GM19467 (cell line): ENCODE measurements at regions not wholly inside any gene's neighbourhood (a gene's known extent, or its start where the extent isn't known, plus 50 kb on each side); places are given as distances from the start of the nearest gene placed in this dataset.
"Not testable (repeated sequence)": the region's sequence is repeated elsewhere in the genome, so short reads cannot be mapped to it uniquely, and the experiment has no call there.

Experiments
- ATAC-seq: cut with Tn5 transposase; IDR thresholded peaks from one replicate; pipeline ENCODE4 v1.9.1; 2021; ENCODE audit warnings: mild to moderate bottlenecking, moderate library complexity; ENCODE audit not compliant: unreplicated experiment

DNA sequence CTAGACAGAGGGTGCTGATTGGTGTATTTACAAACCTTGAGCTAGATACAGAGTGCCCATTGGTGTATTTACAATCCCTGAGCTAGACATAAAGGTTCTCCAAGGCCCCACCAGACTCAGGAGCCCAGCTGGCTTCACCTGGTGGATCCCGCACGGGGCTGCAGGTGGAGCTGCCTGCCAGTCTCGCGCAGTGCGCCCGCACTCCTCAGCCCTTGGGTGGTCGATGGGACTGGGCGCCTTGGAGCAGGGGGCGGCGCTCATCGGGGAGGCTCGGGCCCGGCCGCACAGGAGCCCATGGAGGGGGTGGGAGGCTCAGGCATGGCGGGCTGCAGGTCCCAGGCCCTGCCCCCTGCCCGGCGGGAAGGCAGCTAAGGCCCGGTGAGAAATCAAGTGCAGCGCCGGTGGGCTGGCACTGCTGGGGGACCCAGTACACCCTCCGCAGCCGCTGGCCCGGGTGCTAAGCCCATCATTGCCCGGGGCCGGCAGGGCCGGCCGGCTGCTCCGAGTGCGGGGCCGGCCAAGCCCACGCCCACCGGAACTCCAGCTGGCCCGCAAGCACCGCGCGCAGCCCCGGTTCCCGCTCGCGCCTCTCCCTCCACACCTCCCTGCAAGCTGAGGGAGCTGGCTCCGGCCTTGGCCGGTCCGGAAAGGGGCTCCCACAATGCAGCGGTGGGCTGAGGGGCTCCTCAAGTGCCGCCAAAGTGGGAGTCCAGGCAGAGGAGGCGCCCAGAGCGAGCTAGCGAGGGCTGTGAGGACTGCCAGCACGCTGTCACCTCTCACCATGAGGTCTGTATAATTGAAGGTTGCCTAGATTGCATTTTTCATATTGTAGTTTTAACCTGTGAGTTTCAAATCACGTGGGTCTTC is 765.4 kb downstream of the TAF11L14 start:
- not testable (repeated sequence) for ATAC-seq

DNA sequence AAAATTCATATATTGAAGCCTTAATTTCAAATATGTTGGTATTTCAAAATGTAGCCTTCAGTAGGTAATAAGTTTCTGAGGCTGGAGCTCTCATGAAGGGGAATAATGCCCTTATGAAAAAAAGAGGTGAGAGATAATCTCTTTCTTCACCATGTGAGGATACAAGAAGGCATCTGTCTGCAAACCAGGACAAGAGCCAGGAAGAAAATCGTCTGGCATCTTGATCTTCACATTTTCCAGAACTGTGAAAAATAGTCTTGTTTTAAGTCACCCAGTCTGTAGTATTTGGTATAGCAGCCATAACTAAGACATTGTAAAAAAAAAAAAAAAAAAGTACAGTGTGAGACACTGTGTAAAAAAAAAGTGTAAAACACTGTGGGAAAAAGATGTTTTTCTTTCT is 768.9 kb downstream of the TAF11L14 start:
- ATAC-seq = no peak

DNA sequence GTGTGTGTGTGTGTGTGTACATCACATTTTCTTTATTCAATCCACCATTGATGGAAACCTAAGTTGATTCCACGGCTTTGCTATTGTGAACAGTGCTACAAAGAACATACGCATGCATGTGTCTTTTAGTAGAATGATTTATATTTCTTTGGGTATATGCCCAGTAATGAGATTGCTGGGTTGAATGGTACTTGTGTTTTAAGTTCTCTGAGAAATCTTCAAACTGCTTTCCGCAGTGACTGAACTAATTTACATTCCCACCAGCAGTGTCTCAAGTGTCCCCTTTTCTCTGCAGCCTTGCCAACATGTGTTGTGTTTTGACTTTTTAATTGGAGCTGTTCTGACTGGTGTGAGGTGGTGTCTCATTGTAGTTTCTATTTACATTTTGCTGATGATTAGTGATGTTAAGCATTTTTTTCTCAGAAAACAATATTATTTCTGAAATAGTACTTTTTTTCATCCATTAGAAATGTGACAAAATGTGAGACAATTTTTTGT is 769.7 kb downstream of the TAF11L14 start:
- ATAC-seq = no peak

DNA sequence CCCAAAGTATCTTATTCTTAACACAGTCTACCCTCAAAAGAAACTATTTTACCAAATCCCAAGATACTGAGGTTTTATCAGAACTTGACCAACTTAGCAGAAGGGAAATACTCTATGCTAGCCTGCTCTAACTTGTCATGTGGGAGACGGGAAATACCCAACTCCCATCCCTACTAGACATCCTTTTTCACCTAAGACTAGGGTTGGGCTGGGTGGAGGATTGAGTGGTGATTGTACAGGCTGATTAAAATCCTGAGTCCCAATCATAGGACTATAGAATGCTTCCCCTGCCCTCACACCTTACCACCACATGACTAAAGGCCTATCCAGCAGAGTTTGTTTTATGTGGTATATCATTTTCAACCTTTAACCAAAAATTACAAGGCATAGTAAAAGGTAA is 786.5 kb downstream of the TAF11L14 start:
- ATAC-seq = no peak

DNA sequence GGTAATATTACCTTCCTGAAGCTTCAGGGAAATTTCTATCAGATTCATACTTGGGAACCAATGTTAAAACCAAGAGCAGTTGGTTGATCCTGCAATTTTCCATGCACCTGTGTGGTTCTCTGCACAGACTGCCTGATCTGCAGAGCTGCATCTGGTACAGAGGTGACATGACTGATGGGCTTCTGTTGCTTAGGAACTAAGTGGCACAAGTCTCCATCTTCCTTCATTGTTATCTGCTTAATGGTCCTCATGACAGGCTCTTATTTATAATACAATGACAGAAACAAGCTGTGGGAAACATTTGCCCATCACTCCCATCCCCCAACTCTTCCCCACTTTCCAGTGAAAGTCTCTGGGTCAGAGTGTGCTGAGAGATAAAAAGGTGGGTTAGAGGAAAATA is 799.1 kb downstream of the TAF11L14 start:
- ATAC-seq = no peak

DNA sequence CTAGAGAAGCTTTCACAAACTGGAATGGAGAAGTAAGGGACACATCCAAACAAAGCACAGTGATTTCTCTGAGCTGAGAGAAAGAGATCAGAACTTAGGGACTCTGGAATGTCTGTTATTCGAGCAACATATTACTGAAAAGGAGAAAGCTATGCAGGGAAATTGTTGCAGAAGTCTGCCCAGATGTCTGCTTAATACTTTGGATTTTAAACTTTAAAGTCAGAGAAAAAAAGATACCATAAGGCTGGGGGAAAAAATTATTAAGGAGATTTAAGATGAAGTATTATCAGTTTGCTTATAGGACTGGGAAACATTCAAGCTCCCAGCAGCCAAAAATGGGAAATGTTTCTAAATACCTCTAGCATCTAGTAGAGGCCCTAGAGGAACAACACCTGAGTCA is 803.9 kb downstream of the TAF11L14 start:
- ATAC-seq = no peak

DNA sequence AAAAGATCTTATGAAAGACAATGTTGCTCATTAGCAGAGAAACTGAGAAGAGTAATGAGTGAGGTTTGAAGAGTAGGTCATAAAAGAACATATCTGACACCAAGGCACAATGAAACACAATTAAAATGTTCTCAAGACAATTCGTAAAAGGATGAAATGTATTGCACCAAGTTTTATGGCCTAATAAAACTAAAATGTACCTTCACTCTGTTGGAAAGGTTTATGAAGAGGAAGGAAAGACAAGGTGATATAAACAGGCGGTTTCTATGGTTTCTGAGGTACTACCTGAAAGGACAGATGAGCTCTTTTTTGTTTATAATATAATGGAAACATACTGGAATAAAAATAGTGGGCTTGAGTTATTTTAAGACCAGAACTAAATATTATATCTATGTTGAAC is 821.3 kb downstream of the TAF11L14 start:
- no peak for ATAC-seq

DNA sequence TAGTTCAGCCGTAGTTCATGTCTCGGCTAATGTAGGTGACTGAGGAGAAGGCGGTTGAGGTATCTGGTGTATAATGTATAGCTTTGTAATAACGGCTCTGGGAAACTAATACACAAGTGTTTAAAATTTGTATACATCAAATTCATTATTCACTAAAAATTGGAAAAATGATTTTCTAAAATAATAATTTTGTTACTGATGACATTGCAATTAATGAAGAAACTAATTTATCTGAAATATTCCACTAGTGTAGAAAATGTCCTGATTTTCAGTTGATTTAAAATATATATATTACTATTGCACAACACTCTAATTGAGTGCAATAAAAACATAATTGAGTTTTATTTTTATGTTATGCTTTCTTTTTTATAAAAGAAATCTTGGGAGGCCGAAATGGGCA is 823.0 kb downstream of the TAF11L14 start:
- no peak for ATAC-seq

DNA sequence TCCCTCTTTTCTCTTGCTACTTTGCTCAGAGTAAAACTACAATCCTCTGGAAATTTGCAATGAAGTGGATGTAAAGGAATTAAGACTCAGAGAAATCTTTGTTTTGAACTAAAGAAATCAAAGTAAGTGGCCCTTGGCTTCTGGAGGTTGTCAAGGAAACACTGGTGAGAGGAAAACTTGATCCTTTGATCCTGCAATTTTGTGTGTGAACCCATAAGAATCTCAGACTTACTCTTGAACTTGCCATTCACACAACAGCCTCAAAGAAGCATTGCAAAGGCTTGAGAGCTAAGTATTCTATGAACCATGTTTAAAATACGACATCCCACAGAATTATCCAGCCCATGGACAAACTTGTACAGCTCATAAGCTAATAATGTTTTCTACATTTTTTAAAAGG is 827.5 kb downstream of the TAF11L14 start:
- ATAC-seq = no peak

DNA sequence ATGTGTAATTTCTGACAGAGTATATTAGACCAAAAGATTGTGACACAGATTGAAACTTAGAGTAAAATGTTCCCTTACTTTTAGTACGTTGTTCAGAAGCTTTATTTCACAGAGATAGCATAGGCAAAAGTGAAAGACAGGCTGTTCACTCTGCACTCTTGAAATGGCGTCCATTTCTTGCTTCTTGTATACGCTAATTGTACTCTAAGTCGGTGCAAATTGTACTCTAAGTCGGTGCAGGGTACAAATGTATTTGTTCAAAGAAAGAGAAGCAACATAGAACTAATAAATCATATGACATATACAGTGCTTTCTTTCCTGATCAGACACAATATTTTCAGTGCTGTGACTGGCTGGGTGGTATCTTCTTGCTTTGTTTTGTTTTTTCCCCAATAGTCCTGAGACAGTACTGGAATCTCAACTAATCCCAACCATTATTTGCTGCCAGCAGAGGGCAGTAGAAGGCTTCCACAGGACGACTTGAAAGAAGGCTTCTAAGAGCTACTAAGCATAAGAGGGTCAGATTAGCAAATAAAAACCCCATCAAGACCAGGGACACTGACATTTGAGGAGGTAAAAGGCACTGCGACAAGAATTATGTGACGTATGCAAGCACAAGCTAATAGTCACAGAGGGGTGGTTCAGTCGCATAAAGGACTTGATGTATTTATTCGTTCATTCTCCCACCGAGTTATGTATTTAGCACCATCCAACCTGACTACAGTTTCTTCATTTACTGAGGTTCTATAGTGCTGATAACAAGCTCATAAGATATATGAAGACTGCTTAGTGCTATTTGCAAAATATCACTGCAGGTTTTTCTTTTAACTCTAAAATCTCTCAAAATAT is 831.8 kb downstream of the TAF11L14 start:
- ATAC-seq = no peak

DNA sequence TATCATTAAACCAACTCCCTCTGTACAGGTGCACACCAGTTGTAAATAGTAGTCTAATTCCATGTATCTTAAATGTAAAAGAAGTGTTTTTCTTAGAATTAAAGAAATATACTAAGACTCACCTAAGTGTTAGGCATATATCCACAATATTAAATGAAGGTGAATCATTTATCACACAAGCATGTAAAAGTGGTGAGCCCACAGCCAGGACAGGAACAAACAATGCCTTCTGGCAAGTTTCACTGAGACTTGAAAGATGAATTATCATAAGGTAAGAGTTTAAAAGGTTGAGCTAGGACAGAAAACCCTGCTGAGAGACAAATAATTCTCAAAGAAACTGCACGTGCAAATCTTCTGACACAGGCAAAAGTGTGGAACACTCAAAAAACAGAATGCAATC is 832.5 kb downstream of the TAF11L14 start:
- no peak for ATAC-seq

DNA sequence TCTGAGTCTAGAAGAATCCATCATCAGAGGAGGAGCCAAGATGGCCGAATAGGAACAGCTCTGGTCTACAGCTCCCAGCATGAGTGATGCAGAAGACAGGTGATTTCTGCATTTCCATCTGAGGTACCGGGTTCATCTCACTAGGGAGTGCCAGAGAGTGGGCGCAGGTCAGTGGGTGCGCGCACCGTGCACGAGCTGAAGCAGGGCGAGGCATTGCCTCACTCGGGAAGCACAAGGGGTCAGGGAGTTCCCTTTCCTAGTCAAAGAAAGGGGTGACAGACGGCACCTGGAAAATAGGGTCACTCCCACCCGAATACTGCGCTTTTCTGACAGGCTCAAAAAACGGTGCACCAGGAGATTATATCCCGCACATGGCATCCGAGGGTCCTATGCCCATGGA is 837.5 kb downstream of the TAF11L14 start:
- not testable (repeated sequence) for ATAC-seq

DNA sequence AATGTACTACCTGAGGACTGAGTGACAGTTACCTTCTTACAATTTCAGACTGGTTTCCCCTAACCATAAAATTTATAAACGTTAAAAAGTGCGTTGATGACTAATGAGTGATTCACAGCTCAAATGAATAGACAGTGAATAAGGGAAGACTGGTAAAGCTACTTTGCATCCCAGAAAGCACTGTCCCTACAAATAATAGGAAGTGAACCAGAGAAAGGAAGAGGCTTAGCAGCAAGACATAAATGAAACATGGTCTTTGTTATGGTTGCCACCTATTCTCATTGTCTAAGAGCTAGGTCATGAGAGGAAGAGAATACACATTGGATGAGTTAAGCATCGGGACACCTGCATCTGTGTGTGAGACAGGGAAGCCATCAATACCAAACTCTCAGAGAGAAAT is 849.2 kb downstream of the TAF11L14 start:
- no peak for ATAC-seq

DNA sequence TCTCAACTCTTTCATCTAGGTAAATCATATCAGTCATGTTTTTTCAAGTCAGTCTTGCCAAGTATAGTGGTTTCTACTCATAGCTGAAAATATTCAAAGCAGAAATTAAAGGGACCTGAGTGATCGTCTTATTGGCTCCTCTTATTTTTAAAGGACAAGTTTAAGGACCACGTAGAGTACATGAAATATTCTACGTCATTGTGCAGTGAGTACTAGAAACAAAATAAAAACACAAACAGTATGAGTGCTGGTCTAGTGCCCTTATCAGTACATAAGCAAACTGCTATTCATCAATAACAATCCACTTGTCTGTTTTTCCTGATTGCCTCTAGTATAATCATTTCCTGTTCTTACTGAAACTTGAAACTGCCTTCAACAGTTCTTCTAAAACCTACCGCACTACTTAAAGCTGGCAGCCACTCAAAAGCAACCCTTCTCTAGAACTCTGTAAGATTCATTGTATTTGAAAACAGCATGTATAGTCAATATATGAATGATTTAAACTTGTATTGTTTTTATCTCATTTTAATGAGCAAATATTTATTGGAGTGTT is 853.7 kb downstream of the TAF11L14 start:
- no peak for ATAC-seq

DNA sequence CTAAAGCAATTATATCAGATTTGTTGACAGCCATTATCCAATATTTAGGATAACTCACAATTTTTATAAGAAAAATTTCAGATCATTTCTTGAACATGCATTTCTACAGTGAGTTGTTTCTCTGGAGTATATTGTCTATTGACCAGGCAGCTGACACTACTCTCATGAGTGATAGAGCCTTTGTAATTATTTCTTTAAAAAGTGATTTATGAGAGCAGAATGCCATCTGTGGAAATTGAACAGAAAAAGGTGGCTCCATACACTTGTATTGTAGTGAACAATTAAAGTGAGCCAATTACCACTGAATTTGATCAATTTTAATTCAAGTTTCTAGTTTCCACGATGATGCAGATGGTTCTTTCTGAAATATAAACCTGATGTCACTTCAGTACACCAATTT is 855.4 kb downstream of the TAF11L14 start:
- ATAC-seq = no peak

DNA sequence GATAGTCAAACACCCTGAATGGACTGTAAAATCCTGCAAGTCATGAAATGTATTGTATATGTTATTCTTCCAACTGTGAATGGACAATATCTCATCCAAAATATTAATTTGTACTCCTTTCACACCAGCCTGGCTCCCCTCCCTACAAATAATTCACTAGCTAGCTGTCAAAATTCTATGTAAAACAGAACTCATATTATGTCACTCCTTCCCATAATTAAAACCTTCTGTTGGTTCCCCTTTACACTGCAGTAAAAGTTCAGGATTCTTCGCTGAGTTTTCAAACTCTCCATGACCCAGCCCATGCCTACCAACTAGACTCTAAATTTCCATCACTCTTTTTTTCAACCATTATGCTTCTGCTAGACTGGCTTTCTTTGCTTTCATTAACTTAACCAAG is 857.1 kb downstream of the TAF11L14 start:
- ATAC-seq = no peak

DNA sequence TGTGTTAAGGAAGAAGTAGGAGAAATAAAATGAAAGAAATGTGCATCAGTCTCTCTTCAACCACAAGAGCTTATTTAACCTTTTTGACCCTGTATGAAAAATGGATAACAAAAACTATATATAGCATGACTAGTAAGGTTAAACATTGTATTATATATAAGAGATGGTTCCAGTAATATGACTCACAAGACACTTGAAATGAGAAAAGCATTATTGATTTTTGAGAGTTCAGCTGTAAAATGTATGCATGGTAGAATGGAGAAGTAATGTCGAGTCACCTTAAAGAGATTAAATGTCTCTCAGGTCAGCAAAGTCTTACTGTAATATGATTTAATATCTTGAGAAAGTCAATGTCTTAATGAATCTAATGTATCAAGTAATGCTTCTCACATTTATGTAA is 860.9 kb downstream of the TAF11L14 start:
- ATAC-seq = no peak

DNA sequence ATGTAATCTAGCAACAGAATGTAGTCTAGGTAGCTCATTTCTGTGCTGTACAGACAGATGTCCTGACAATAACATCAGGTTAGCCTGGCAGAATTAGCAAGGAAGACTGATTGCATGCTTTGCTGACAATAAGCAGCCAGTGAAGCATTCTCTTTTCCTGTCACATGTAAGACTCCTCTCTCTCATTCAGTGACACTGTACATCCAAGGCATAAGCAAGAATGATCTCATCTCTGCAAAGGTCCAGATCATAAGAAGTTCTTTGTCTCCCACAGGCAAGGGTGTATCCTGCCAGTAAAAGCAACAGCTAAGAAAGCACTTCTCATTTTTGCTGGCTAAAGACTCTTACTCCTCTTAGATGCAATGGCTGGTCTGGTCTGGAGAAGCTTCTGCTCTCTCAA is 861.8 kb downstream of the TAF11L14 start:
- no peak for ATAC-seq

DNA sequence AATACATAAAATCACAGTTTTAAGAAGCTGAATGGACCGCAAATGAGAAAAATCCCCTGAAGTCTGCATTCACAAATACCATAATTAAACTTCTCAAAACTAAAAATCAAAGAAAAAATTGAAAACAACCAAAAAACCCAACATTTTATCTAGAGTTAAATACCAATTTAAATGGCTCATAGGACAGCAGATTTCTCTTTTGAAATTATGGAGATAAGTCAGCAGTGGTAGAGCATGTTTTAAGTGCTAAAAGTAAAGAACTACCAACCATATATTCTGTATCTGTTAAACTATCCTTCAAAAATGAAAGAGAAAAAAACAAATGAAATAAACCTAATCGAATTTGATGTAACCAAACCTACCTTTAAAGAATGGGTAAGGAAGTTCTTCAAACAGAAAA is 862.8 kb downstream of the TAF11L14 start:
- no peak for ATAC-seq

DNA sequence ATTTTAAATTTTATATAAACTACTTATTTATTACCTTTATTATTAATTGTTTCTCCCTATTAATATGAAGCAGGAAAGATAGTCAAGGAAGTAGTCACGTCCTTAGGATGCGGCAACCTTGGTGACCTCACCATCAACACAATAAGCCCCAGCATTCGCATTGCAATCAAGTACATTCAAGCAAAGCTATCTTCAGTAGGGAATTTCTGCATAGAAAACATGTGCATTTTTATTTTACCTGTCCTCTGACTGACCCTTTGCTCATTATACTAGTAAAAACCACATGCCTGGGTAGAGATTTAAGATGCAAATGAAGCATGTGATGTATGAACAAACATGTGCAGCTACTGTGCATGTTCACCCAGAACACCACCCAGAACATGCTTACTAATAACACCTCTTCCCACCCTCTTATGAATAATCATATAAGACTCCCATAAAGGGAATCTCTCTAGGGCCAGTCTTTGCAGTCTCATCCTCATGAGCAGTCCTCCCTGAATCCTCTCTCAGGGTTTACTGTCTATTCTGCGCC is 869.6 kb downstream of the TAF11L14 start:
- ATAC-seq = no peak

DNA sequence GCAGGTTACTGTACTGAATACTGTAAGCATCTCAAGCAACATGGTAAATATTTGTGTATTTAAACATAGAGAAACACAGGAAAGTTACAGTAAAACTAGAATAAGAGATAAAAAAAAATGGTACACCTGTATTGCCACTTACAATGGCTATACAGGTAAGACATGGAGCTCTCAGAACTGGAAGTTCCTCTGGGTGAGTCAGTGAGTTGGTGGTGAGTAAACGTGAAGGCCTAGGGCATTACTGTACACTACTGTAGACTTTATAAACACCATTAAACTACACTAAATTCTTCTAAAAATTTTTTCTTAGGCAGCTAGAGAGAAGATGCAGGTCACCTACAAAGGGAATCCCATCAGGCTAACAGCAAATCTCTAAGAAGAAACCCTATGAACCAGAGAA is 872.9 kb downstream of the TAF11L14 start:
- no peak for ATAC-seq
